D721Med (cell line): ENCODE measurements at regions not wholly inside any gene's neighbourhood (a gene's known extent, or its start where the extent isn't known, plus 50 kb on each side); places are given as distances from the start of the nearest gene placed in this dataset.

ENCODE experiments used
- DNase-seq: peaks from one replicate; pipeline ENCODE4 v3.0.0; 2011; ENCODE audit warnings: low spot score; ENCODE audit not compliant: insufficient read length
- FAIRE-seq: peaks from 2 replicates; lab custom pipeline; 2011; peaks lifted over from hg19 to GRCh38; lab: Jason Lieb, UNC
- CTCF ChIP-seq: IDR thresholded peaks from 2 replicates; pipeline ENCODE4 v1.5.1; 2012; ENCODE audit warnings: mild to moderate bottlenecking, control low read depth; ENCODE audit not compliant: insufficient read depth; ENCODE audit errors: missing control alignments

- DNase-seq (no peak), FAIRE-seq (no peak)
- TF ChIP-seq CTCF, result no peak
Measured at GRCh38 chr20:51185277-51185676, 162.4 kb upstream of the KCNG1 start.

GRCh38 chr20:51184289-51184688, 161.4 kb upstream of the KCNG1 start:
- TF ChIP-seq CTCF, result no peak
- FAIRE-seq (no peak), DNase-seq (no peak)

- FAIRE-seq (no peak), DNase-seq (no peak)
- no peak for TF ChIP-seq CTCF
Measured at GRCh38 chr20:51183451-51183850, 160.5 kb upstream of the KCNG1 start.

- FAIRE-seq (no peak), DNase-seq (no peak)
- TF ChIP-seq CTCF, result no peak
Measured at GRCh38 chr20:51182571-51182970, 159.7 kb upstream of the KCNG1 start.

GRCh38 chr20:51178153-51178552, 155.2 kb upstream of the KCNG1 start:
- TF ChIP-seq CTCF, result no peak
- FAIRE-seq (no peak), DNase-seq (no peak)

- FAIRE-seq, result no peak
- no peak for TF ChIP-seq CTCF
- DNase-seq, result no peak
Measured at GRCh38 chr20:51176876-51177275, 154.0 kb upstream of the KCNG1 start.

GRCh38 chr20:51176446-51176845, 153.5 kb upstream of the KCNG1 start:
- DNase-seq (no peak), FAIRE-seq (no peak)
- no peak for TF ChIP-seq CTCF
